ENCODE measurements at regions not wholly inside any gene's neighbourhood (a gene's known extent, or its start where the extent isn't known, plus 50 kb on each side); places are given as distances from the start of the nearest gene placed in this dataset.

- TF ChIP-seq MAX (IDR thresholded peaks at IDR 0.05) (no peak), CTCF (IDR thresholded peaks at IDR 0.05 in 2 of 3, conservative IDR thresholded peaks at IDR 0.05 in 1 of 3; ENCODE audit: borderline replicate concordance in 1 of 3, insufficient read depth in 1 of 3, low read depth in 2 of 3, low read length in 2 of 3) (no peak), ZFX (IDR thresholded peaks at IDR 0.05) (no peak)
Observed at GRCh38 chr12:65533177-65533883, 254.8 kb downstream of the MSRB3 start.

Measured in HCT116 (cell line).